ENCODE measurements at regions not wholly inside any gene's neighbourhood (a gene's known extent, or its start where the extent isn't known, plus 50 kb on each side); places are given as distances from the start of the nearest gene placed in this dataset.
"Not testable (repeated sequence)": the region's sequence is repeated elsewhere in the genome, so short reads cannot be mapped to it uniquely, and the experiment has no call there.

GRCh38 chr1:199944986-199945385 lies 82.5 kb upstream of the NR5A2 start:
- Mint-ChIP-seq H3K27me3 (peaks cover 6% of the 10 kb centered on the region), H3K36me3 (no peaks in the 10 kb centered on the region), H3K27ac (no peak overlapping the region), H3K4me1 (peaks cover 6% of the 10 kb centered on the region), H3K9me3 (no peaks in the 10 kb centered on the region), H3K4me3 (no peak overlapping the region)
- no peak for ATAC-seq (ENCODE audit: low read depth)
- no peak for DNase-seq (ENCODE audit: low spot score in 2 of 2)

GRCh38 chr1:199945591-199945990 lies 81.9 kb upstream of the NR5A2 start:
- H3K9me3 Mint-ChIP-seq = no peaks in the 10 kb centered on the region
- H3K27me3 Mint-ChIP-seq = peaks cover 6% of the 10 kb centered on the region
- no peak overlapping the region for H3K4me3 Mint-ChIP-seq
- H3K36me3 Mint-ChIP-seq = no peaks in the 10 kb centered on the region
- DNase-seq (ENCODE audit: low spot score in 2 of 2) (no peak), ATAC-seq (ENCODE audit: low read depth) (no peak)
- peaks cover 6% of the 10 kb centered on the region for H3K4me1 Mint-ChIP-seq
- no peak overlapping the region for H3K27ac Mint-ChIP-seq

GRCh38 chr1:199946305-199947155 lies 81.0 kb upstream of the NR5A2 start:
- H3K27ac Mint-ChIP-seq = no peak overlapping the region
- peaks cover 5% of the 10 kb centered on the region for H3K4me1 Mint-ChIP-seq
- H3K4me3 Mint-ChIP-seq = no peak overlapping the region
- no peaks in the 10 kb centered on the region for H3K36me3 Mint-ChIP-seq
- H3K9me3 Mint-ChIP-seq = no peaks in the 10 kb centered on the region
- H3K27me3 Mint-ChIP-seq = peaks cover 4% of the 10 kb centered on the region
- DNase-seq (ENCODE audit: low spot score in 2 of 2) (no peak), ATAC-seq (ENCODE audit: low read depth) (no peak)

- DNase-seq (ENCODE audit: low spot score in 2 of 2) = no peak
- Mint-ChIP-seq H3K36me3 (no peaks in the 10 kb centered on the region), H3K27ac (no peak overlapping the region), H3K4me3 (no peak overlapping the region), H3K9me3 (no peaks in the 10 kb centered on the region), H3K4me1 (peaks cover 5% of the 10 kb centered on the region), H3K27me3 (peaks cover 4% of the 10 kb centered on the region)
- ATAC-seq (ENCODE audit: low read depth) = no peak
Measured at GRCh38 chr1:199948587-199949280, 78.8 kb upstream of the NR5A2 start.

- not testable (repeated sequence) for H3K36me3 Mint-ChIP-seq; ATAC-seq (ENCODE audit: low read depth); H3K27me3 Mint-ChIP-seq; DNase-seq (ENCODE audit: low spot score in 2 of 2); H3K4me1 Mint-ChIP-seq; H3K4me3 Mint-ChIP-seq; H3K9me3 Mint-ChIP-seq; H3K27ac Mint-ChIP-seq
Measured at GRCh38 chr1:199951005-199951404, 76.5 kb upstream of the NR5A2 start.

- no peaks in the 10 kb centered on the region for H3K36me3 Mint-ChIP-seq
- H3K4me3 Mint-ChIP-seq = no peak overlapping the region
- no peak overlapping the region for H3K27ac Mint-ChIP-seq
- no peaks in the 10 kb centered on the region for H3K4me1 Mint-ChIP-seq
- no peak for ATAC-seq (ENCODE audit: low read depth)
- DNase-seq (ENCODE audit: low spot score in 2 of 2) = no peak
- H3K9me3 Mint-ChIP-seq = peaks cover 2% of the 10 kb centered on the region
- peaks cover 7% of the 10 kb centered on the region for H3K27me3 Mint-ChIP-seq
Measured at GRCh38 chr1:199953651-199954050, 73.9 kb upstream of the NR5A2 start.

GRCh38 chr1:199954699-199955098 lies 72.8 kb upstream of the NR5A2 start:
- no peak for ATAC-seq (ENCODE audit: low read depth)
- DNase-seq (ENCODE audit: low spot score in 2 of 2) = no peak
- H3K27ac Mint-ChIP-seq = no peak overlapping the region
- no peak overlapping the region for H3K4me3 Mint-ChIP-seq
- H3K27me3 Mint-ChIP-seq = peaks cover 7% of the 10 kb centered on the region
- no peaks in the 10 kb centered on the region for H3K4me1 Mint-ChIP-seq
- peaks cover 2% of the 10 kb centered on the region for H3K9me3 Mint-ChIP-seq
- no peaks in the 10 kb centered on the region for H3K36me3 Mint-ChIP-seq

GRCh38 chr1:199955235-199955634 lies 72.3 kb upstream of the NR5A2 start:
- Mint-ChIP-seq H3K4me3 (no peak overlapping the region), H3K27ac (no peak overlapping the region), H3K36me3 (no peaks in the 10 kb centered on the region), H3K27me3 (peaks cover 7% of the 10 kb centered on the region), H3K4me1 (no peaks in the 10 kb centered on the region), H3K9me3 (peaks cover 2% of the 10 kb centered on the region)
- ATAC-seq (ENCODE audit: low read depth) (no peak), DNase-seq (ENCODE audit: low spot score in 2 of 2) (no peak)

- DNase-seq (ENCODE audit: low spot score in 2 of 2) = no peak
- ATAC-seq (ENCODE audit: low read depth) = no peak
- Mint-ChIP-seq H3K9me3 (peaks cover 2% of the 10 kb centered on the region), H3K27ac (no peak overlapping the region), H3K36me3 (no peaks in the 10 kb centered on the region), H3K4me1 (no peaks in the 10 kb centered on the region), H3K27me3 (peaks cover 7% of the 10 kb centered on the region), H3K4me3 (no peak overlapping the region)
Measured at GRCh38 chr1:199956005-199956404, 71.5 kb upstream of the NR5A2 start.

- Mint-ChIP-seq H3K27me3 (peaks cover 17% of the 10 kb centered on the region), H3K4me1 (no peaks in the 10 kb centered on the region), H3K36me3 (no peaks in the 10 kb centered on the region), H3K4me3 (no peak overlapping the region), H3K27ac (no peak overlapping the region), H3K9me3 (peaks cover 2% of the 10 kb centered on the region)
- DNase-seq (ENCODE audit: low spot score in 2 of 2) = no peak
- no peak for ATAC-seq (ENCODE audit: low read depth)
Measured at GRCh38 chr1:199959033-199959774, 68.3 kb upstream of the NR5A2 start.

GRCh38 chr1:199959775-199960110 lies 67.8 kb upstream of the NR5A2 start:
- ATAC-seq (ENCODE audit: low read depth) (no peak), DNase-seq (ENCODE audit: low spot score in 2 of 2) (no peak)
- no peak overlapping the region for H3K27ac Mint-ChIP-seq
- H3K4me3 Mint-ChIP-seq = no peak overlapping the region
- peaks cover 17% of the 10 kb centered on the region for H3K27me3 Mint-ChIP-seq
- peaks cover 2% of the 10 kb centered on the region for H3K9me3 Mint-ChIP-seq
- H3K4me1 Mint-ChIP-seq = no peaks in the 10 kb centered on the region
- H3K36me3 Mint-ChIP-seq = no peaks in the 10 kb centered on the region

GRCh38 chr1:199970125-199970524 lies 57.4 kb upstream of the NR5A2 start:
- Mint-ChIP-seq H3K27ac (no peak overlapping the region), H3K9me3 (no peaks in the 10 kb centered on the region), H3K4me3 (no peak overlapping the region), H3K36me3 (no peaks in the 10 kb centered on the region), H3K4me1 (no peaks in the 10 kb centered on the region), H3K27me3 (peaks cover 26% of the 10 kb centered on the region)
- no peak for ATAC-seq (ENCODE audit: low read depth)
- no peak for DNase-seq (ENCODE audit: low spot score in 2 of 2)

GRCh38 chr1:199976496-199977144 lies 50.9 kb upstream of the NR5A2 start:
- Mint-ChIP-seq H3K27me3 (peaks cover 24% of the 10 kb centered on the region), H3K4me1 (peaks cover 17% of the 10 kb centered on the region), H3K27ac (no peak overlapping the region), H3K36me3 (peaks cover 2% of the 10 kb centered on the region), H3K4me3 (no peak overlapping the region), H3K9me3 (peaks cover 1% of the 10 kb centered on the region)
- no peak for ATAC-seq (ENCODE audit: low read depth)
- no peak for DNase-seq (ENCODE audit: low spot score in 2 of 2)

All from memory B cell (primary cell).